Mucosa of descending colon (tissue), 3 donors: ENCODE measurements at regions not wholly inside any gene's neighbourhood (a gene's known extent, or its start where the extent isn't known, plus 50 kb on each side); places are given as distances from the start of the nearest gene placed in this dataset.

Experiments
- ATAC-seq: fragments of 200-7000 bp; cut with Tn5 transposase; one replicate; pipeline ENCODE4 v1.9.1; 2020; ENCODE audit warnings: mild to moderate bottlenecking, moderate library complexity
- DNase-seq, 3 donors: peaks; one replicate each; pipeline ENCODE4 v3.0.0-alpha.2; 2020
- H3K36me3 ChIP-seq: fragments of 200-600 bp; one replicate; pipeline ENCODE4 v1.8.0; 2021; ENCODE audit warnings: low read depth, mild to moderate bottlenecking
- H3K4me1 ChIP-seq: fragments of 200-600 bp; one replicate; pipeline ENCODE4 v1.8.0; 2021; ENCODE audit warnings: low read depth, mild to moderate bottlenecking
- H3K4me3 ChIP-seq: fragments of 200-600 bp; one replicate; pipeline ENCODE4 v1.8.0; 2021; ENCODE audit warnings: mild to moderate bottlenecking
- H3K9me3 ChIP-seq: fragments of 200-600 bp; one replicate; pipeline ENCODE4 v1.8.0; 2021; ENCODE audit warnings: mild to moderate bottlenecking
- intact Hi-C, 2 donors: fragments of 100-400 bp; cut with DNase I in 1 of 2; cut with micrococcal nuclease in 1 of 2; formaldehyde crosslinking; loops; one replicate each; pipeline versions ENCODE4 v1.11.0 to v1.11.1; 2022; cut with DNase I, micrococcal nuclease
- TF ChIP-seq, protein P1 (sequence below): fragments of 200-600 bp; IDR thresholded peaks from one replicate; pipeline ENCODE4 v1.8.0; 2022; ENCODE audit warnings: antibody characterized with exemption, mild to moderate bottlenecking
- donor health status: DM: no; HTN: no; CAD: no; lungs with moderate emphysema.
- donor health status: DM: no; HTN: no; CAD: no.
- donor health status: DM: no; HTN: yes; CAD: no.

DNA sequence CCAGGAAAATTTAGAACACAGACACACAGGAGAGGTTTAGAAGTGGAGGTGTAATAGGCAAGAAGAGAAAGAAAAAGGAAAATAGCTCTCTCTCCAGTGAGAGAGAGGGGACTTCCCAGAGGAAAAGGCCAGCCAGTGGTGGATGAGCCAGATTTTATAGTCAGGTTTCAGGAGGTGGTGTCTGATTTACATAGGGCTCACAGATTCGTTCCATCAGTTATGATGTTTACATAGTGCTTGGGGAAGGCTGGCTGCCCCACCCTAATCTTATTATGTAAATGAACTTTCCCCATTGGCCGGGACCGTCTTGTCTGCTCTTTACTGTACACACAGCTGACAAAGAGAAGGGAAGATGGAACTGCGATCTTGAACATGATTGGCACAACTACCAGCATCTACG, 797.3 kb downstream of the PLA2G4A start:
- peaks cover 13% of the 10 kb centered on the region for H3K9me3 ChIP-seq
- TF ChIP-seq, protein P1, sequence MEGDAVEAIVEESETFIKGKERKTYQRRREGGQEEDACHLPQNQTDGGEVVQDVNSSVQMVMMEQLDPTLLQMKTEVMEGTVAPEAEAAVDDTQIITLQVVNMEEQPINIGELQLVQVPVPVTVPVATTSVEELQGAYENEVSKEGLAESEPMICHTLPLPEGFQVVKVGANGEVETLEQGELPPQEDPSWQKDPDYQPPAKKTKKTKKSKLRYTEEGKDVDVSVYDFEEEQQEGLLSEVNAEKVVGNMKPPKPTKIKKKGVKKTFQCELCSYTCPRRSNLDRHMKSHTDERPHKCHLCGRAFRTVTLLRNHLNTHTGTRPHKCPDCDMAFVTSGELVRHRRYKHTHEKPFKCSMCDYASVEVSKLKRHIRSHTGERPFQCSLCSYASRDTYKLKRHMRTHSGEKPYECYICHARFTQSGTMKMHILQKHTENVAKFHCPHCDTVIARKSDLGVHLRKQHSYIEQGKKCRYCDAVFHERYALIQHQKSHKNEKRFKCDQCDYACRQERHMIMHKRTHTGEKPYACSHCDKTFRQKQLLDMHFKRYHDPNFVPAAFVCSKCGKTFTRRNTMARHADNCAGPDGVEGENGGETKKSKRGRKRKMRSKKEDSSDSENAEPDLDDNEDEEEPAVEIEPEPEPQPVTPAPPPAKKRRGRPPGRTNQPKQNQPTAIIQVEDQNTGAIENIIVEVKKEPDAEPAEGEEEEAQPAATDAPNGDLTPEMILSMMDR: no peak
- H3K36me3 ChIP-seq: no peaks in the 10 kb centered on the region
- H3K4me3 ChIP-seq: no peak overlapping the region
- no peak for ATAC-seq
- intact Hi-C loops: no loop called here
- DNase-seq: no peak
- no peaks in the 10 kb centered on the region for H3K4me1 ChIP-seq

DNA sequence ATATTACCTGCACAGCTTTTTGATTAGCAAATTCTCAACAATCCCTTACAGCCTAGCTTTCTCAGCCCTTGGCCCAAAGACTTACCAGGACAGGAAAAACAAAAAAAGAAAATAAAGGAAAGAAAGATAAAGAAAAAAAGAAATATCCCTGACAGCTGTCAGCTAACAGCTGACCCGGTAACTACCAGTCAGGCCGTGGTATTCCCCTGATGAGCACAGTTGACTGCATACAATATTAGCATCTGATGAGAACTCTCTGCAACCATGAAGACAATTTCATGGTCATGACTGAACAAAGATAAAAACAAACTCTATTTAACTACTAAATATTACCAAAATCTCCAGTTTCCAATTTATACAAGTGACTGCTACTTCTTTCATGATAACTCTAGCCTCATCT, 798.8 kb downstream of the PLA2G4A start:
- Histone ChIP-seq H3K4me3 (no peak overlapping the region), H3K36me3 (no peaks in the 10 kb centered on the region), H3K9me3 (peaks cover 23% of the 10 kb centered on the region), H3K4me1 (no peaks in the 10 kb centered on the region)
- ATAC-seq (no peak), DNase-seq (no peak)
- TF ChIP-seq, protein P1: no peak
- intact Hi-C loops: no loop called here

DNA sequence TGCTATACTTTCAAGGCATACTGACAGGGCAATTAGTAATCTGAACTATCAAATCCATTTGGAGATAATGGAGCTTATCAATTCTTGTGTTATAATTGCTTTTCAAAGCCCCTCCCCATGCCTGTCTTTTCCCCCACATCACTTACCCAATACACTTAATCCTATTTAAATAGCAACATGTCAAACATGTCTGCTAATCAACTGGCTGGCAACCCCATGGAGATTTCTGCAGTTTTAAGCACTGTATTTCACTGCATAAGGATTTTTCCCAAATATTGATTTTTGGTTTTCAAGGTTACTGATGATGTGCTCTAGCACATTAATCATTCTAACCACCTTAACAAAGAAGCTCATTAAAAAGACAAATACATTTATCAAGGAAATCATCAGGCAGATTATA, 800.3 kb downstream of the PLA2G4A start:
- no peak for DNase-seq
- Histone ChIP-seq H3K4me3 (no peak overlapping the region), H3K4me1 (no peaks in the 10 kb centered on the region), H3K9me3 (peaks cover 23% of the 10 kb centered on the region), H3K36me3 (no peaks in the 10 kb centered on the region)
- intact Hi-C loops: no loop called here
- TF ChIP-seq, protein P1: no peak
- no peak for ATAC-seq

DNA sequence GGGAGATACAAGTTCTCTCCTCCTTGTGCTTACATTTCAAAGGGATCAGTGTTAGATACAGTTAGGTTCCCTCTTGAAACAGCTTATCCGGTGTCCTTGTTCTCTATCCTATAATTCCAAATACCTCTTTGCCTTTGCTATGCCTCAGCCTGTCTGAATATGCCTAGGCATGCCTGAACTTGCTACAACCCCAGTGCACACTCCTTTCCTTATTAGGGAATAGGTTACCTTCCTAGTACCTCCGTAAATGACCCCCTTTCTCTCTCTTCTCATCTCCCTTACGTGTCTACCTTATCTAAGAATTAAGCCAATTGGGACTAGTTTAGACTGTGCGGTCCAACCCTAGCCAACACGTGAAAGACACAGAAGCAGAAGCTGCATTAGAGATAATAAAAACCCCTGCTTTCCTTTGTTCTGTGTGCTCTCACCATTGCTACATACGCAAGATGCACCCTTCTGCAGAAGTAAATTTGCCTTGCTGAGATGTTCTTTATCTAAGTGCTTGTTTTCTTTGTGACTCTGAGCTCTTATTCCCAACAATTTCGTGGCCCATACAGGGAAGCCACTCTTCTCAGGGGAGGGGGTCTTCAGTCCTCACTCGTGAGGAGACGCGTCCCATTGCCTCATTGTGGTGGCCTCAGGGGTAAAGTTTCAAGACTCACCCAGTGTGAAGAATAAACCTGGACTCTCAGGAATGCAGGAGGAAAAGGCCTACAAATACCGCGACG, 802.1 kb downstream of the PLA2G4A start:
- H3K4me3 ChIP-seq: no peak overlapping the region
- H3K4me1 ChIP-seq: no peaks in the 10 kb centered on the region
- intact Hi-C loops: no loop called here
- H3K36me3 ChIP-seq: no peaks in the 10 kb centered on the region
- H3K9me3 ChIP-seq: peaks cover 23% of the 10 kb centered on the region
- ATAC-seq: no peak
- DNase-seq: no peak
- TF ChIP-seq, protein P1: no peak

DNA sequence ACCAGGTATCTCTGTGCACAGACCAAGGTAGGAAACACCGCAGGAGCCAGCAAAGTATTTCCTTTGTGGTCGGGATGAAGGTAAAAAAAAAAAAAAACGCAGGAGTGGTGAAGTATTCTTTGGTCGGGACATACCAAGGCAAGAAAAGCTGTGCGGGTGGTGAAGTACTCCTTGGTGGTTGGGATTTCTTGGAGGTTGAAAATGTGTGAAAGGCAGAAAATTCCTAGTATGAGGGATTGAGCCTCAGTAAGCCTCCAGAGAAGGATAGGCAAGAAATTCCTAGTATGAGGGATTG, 802.6 kb downstream of the PLA2G4A start:
- intact Hi-C loops: no loop called here
- TF ChIP-seq, protein P1: no peak
- H3K9me3 ChIP-seq: peaks cover 23% of the 10 kb centered on the region
- H3K4me1 ChIP-seq: no peaks in the 10 kb centered on the region
- H3K36me3 ChIP-seq: no peaks in the 10 kb centered on the region
- H3K4me3 ChIP-seq: no peak overlapping the region
- DNase-seq (no peak), ATAC-seq (no peak)

DNA sequence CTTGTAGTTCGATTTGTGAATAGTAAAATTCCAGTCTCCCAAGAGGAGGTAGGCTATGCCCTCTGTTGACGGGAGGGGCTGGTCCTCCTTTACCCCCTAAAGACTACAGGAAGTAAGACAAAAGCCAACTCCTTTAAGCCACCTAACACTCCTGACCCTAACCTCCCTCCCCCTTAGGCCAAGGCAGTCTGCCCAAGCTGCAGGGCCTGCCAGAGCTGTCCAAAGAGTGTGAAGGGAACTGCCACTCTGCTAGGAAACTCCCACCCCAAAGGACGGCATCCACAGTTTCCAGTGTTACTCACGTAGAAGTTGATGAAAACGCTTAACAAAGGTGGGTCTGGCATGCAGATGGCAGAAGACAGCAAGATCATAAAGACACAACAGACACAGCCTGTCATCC, 803.2 kb downstream of the PLA2G4A start:
- no peak overlapping the region for H3K4me3 ChIP-seq
- intact Hi-C loops: no loop called here
- no peaks in the 10 kb centered on the region for H3K4me1 ChIP-seq
- no peak for ATAC-seq
- no peak for DNase-seq
- TF ChIP-seq, protein P1: no peak
- no peaks in the 10 kb centered on the region for H3K36me3 ChIP-seq
- peaks cover 23% of the 10 kb centered on the region for H3K9me3 ChIP-seq
